Skin of body (tissue), 1 donor: ENCODE measurements at regions not wholly inside any gene's neighbourhood (a gene's known extent, or its start where the extent isn't known, plus 50 kb on each side); places are given as distances from the start of the nearest gene placed in this dataset.
A peak's percentile ranks its signal among the peaks of the same experiment; 100 is the strongest.

ENCODE experiments used
- DNase-seq: peaks from one replicate; lab custom pipeline; 2025; lab: John Stamatoyannopoulos, UW

GRCh38 chr2:222993920-222994650 lies 57.9 kb upstream of the KCNE4 start:
- peak; percentile 79 for DNase-seq

GRCh38 chr2:222998459-222998858 lies 53.5 kb upstream of the KCNE4 start:
- DNase-seq = no peak

- DNase-seq = no peak
These were observed 50.9 kb upstream of the KCNE4 start for GRCh38 chr2:223000872-223001796.

GRCh38 chr2:223001797-223002175 lies 50.2 kb upstream of the KCNE4 start:
- DNase-seq = no peak
